Immature natural killer cell (primary cell): ENCODE measurements at regions not wholly inside any gene's neighbourhood (a gene's known extent, or its start where the extent isn't known, plus 50 kb on each side); places are given as distances from the start of the nearest gene placed in this dataset.
"Not testable (repeated sequence)": the region's sequence is repeated elsewhere in the genome, so short reads cannot be mapped to it uniquely, and the experiment has no call there.

Experiments used
- DNase-seq, 3 donors: peaks; one replicate each; pipeline ENCODE4 v3.0.0; 2022; ENCODE audit warnings: mixed read lengths in 1 of 3
- H3K27ac Mint-ChIP-seq, 6 donors: one replicate each; pipeline ENCODE4 v1.8.0; 2020; ENCODE audit warnings: mixed read lengths in 6 of 6, mild to moderate bottlenecking in 5 of 6, inconsistent platforms in 4 of 6, moderate library complexity in 3 of 6
- H3K27me3 Mint-ChIP-seq, 3 donors: one replicate each; pipeline ENCODE4 v1.8.0; 2020 to 2021; ENCODE audit warnings: low read depth in 3 of 3, mild to moderate bottlenecking in 3 of 3, mixed read lengths in 3 of 3, moderate library complexity in 3 of 3, inconsistent platforms in 1 of 3
- H3K36me3 Mint-ChIP-seq, 3 donors: one replicate each; pipeline ENCODE4 v1.8.0; 2020; ENCODE audit warnings: mixed read lengths in 3 of 3, inconsistent platforms in 2 of 3, mild to moderate bottlenecking in 2 of 3
- H3K4me1 Mint-ChIP-seq, 2 donors: one replicate each; pipeline ENCODE4 v1.8.0; 2020; ENCODE audit warnings: inconsistent platforms in 2 of 2, mild to moderate bottlenecking in 2 of 2, mixed read lengths in 2 of 2, moderate library complexity in 1 of 2
- H3K4me3 Mint-ChIP-seq, 5 donors: one replicate each; pipeline ENCODE4 v1.8.0; 2020; ENCODE audit warnings: mild to moderate bottlenecking in 5 of 5, mixed read lengths in 5 of 5, inconsistent platforms in 3 of 5, moderate library complexity in 3 of 5
- H3K9me3 Mint-ChIP-seq, 6 donors: one replicate each; pipeline ENCODE4 v1.8.0; 2020; ENCODE audit warnings: mild to moderate bottlenecking in 6 of 6, mixed read lengths in 6 of 6, inconsistent platforms in 4 of 6, moderate library complexity in 3 of 6

DNA sequence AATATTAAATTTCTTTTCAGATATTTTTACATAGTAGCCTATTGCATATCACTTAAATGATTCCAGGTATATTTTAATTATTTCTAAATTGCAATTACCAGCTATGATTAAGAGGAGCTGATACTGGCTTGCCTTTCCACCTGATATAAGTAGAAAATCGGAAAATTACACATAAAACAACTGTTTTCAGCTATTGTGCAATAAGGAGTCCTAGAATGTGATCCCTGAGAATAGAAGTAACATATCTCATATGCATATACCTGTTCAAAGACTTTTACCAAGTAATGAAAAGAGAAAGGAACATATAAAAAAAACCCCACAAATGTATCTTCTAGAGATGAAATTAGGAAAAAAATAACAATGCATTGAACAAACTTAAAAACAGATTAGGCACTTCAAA is 1354.6 kb upstream of the PCDH9 start:
- Mint-ChIP-seq H3K4me1 (no peaks in the 10 kb centered on the region), H3K27me3 (peaks cover 0 to 3% (median 3%) of the 10 kb centered on the region in 3 donors), H3K4me3 (no peak overlapping the region), H3K27ac (no peak overlapping the region), H3K9me3 (peaks cover 8 to 42% (median 25%) of the 10 kb centered on the region in 6 donors), H3K36me3 (peaks cover 0 to 4% (median 4%) of the 10 kb centered on the region in 3 donors)
- no peak for DNase-seq

DNA sequence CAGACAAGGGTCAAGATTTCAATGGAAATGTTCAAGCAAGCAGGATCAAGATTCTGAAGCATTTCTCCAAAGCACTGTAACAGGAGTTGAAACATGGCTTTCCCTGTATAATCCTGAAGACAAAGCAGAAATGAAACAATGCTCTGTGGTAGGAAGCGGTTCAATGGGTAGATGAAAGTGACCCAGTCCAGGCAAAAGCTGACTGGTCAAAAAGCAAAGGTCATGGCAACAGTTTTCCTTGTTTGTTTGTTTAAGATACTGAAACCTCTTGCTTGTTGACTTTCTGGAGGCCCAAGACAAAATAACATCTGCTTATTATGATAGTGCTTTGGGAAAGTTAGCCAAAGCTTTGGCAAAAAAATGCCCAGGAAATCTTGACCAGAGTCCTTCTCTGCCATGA is 1343.9 kb upstream of the PCDH9 start:
- no peak for DNase-seq
- H3K36me3 Mint-ChIP-seq, result no peaks in the 10 kb centered on the region
- no peak overlapping the region for H3K4me3 Mint-ChIP-seq
- H3K9me3 Mint-ChIP-seq, result peaks cover 23 to 61% (median 29%) of the 10 kb centered on the region in 6 donors
- H3K4me1 Mint-ChIP-seq, result no peaks in the 10 kb centered on the region
- H3K27ac Mint-ChIP-seq, result no peak overlapping the region
- no peaks in the 10 kb centered on the region for H3K27me3 Mint-ChIP-seq

DNA sequence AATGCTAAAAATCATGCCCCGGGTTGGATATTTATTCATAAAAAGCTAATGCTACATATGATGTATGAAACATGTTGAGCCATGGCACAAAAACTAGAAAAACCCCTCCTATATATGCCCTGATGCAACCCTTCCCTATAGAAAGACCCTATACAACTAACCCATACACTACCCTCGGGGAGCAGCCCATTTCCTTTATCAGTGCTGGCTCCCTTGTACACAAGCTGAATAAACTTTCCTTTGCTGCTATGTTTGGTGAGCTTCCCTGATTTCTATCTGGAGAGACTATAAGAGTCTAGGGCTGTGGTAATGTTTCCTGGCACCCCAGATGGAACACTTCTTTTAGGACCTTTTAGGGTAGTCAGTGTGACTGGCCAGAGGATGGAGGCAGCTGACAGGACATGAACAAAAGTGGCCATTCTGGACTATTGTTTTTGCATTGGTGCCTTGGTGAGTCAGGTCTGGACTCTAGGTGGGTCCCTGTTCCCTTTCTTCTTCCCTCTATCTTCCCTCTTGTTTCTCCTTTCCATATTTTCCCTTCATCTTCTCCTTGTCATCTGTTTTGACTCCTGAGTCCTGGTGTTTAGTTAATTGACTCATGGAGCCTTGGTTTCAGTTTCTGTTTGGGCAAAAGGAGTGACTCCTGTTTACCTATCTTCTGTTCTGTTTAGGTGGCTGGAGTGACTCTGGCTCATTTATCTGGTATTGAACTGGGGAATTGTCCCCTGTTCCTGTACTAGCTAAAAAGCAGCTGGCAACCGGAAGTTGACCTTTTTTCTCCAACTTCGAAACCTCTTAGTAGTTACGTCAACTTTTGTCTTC is 1321.8 kb upstream of the PCDH9 start:
- Mint-ChIP-seq H3K27me3 (peaks cover 0 to 1% (median 0%) of the 10 kb centered on the region in 3 donors), H3K4me3 (no peak overlapping the region), H3K9me3 (peaks cover 7 to 51% (median 27%) of the 10 kb centered on the region in 6 donors), H3K27ac (no peak overlapping the region), H3K36me3 (peaks cover 0 to 7% (median 0%) of the 10 kb centered on the region in 3 donors), H3K4me1 (no peaks in the 10 kb centered on the region)
- no peak for DNase-seq

DNA sequence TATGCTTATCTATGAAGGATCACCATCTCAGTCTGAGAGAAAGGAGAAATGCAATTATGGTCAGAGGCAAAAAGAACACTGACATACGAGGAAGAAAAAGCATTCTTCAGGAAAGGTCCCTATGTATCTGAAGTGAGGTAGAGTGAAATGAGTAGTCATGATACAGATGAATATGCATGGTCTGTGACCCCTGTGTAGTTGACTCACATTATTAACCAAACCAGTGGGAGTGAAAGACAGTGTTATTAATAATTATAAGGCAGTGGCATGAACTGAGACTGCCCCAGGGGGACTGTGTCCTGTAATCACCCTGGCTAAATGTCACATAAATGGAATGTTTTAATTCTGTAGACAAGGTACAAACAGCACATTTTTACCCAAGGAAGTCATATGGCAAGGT is 1320.2 kb upstream of the PCDH9 start:
- peaks cover 10 to 54% (median 29%) of the 10 kb centered on the region in 6 donors for H3K9me3 Mint-ChIP-seq
- no peaks in the 10 kb centered on the region for H3K4me1 Mint-ChIP-seq
- H3K4me3 Mint-ChIP-seq, result no peak overlapping the region
- H3K27me3 Mint-ChIP-seq, result peaks cover 0 to 1% (median 0%) of the 10 kb centered on the region in 3 donors
- H3K27ac Mint-ChIP-seq, result no peak overlapping the region
- no peak for DNase-seq
- peaks cover 0 to 7% (median 0%) of the 10 kb centered on the region in 3 donors for H3K36me3 Mint-ChIP-seq

DNA sequence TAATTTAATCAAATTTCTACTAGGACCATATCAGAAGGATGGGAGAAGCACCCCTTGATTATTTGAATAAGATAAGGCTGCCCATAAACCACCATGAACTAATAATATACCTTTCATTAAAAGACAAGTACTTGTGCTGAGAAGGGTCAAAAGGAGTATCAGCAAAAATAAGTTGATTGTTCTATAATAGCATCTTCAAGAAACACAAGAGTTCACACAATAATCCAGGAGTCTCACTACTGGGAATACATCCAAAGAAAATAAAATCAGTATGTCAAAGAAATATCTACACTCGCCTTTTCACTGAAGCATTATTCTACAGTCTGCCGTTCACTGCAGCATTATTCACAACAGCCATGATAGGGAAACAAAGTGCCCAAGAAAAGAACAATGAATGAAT is 1310.1 kb upstream of the PCDH9 start:
- Mint-ChIP-seq H3K27ac (no peak overlapping the region), H3K9me3 (peaks cover 3 to 32% (median 13%) of the 10 kb centered on the region in 6 donors), H3K4me3 (no peak overlapping the region), H3K36me3 (no peaks in the 10 kb centered on the region), H3K4me1 (no peaks in the 10 kb centered on the region), H3K27me3 (no peaks in the 10 kb centered on the region)
- no peak for DNase-seq

DNA sequence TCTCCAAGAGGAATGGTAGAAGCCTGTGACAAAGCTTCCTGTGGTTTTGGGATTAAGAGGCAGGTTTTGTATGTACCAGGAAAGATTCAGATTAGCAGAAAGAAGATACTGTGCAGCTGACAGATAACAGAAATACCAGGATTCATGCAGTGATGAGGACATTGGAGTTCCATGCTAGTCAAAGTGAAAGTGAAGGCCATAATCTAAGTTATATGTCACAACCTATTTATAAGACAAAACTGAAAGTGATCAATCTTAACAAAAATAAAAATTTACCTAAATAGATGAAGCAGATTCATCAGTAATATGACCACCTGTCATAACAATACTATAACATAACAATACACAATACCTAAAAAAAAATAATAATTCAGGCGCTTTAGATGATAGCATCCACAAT is 1305.2 kb upstream of the PCDH9 start:
- no peak for DNase-seq
- peaks cover 6 to 42% (median 17%) of the 10 kb centered on the region in 6 donors for H3K9me3 Mint-ChIP-seq
- no peaks in the 10 kb centered on the region for H3K4me1 Mint-ChIP-seq
- no peaks in the 10 kb centered on the region for H3K36me3 Mint-ChIP-seq
- H3K27ac Mint-ChIP-seq, result no peak overlapping the region
- H3K27me3 Mint-ChIP-seq, result peaks cover 0 to 5% (median 0%) of the 10 kb centered on the region in 3 donors
- H3K4me3 Mint-ChIP-seq, result no peak overlapping the region

DNA sequence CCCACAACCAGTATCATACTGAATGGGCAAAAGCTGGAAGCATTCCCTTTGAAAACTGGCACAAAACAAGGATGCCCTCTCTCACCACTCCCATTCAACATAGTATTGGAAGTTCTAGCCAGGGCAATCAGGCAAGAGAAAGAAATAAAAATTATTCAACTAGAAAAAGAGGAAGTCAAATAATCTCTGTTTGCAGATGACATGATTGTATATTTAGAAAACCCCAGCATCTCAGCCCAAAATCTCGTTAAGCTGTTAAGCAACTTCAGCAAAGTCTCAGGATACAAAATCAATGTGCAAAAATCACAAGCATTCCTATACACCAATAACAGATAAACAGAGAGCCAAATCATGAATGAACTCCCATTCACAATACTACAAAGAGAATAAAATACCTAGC is 1297.0 kb upstream of the PCDH9 start:
- not testable (repeated sequence) for H3K27ac Mint-ChIP-seq, H3K27me3 Mint-ChIP-seq, DNase-seq, H3K4me3 Mint-ChIP-seq, H3K4me1 Mint-ChIP-seq, H3K36me3 Mint-ChIP-seq
- peaks cover 20 to 62% (median 46%) of the 10 kb centered on the region in 6 donors for H3K9me3 Mint-ChIP-seq

DNA sequence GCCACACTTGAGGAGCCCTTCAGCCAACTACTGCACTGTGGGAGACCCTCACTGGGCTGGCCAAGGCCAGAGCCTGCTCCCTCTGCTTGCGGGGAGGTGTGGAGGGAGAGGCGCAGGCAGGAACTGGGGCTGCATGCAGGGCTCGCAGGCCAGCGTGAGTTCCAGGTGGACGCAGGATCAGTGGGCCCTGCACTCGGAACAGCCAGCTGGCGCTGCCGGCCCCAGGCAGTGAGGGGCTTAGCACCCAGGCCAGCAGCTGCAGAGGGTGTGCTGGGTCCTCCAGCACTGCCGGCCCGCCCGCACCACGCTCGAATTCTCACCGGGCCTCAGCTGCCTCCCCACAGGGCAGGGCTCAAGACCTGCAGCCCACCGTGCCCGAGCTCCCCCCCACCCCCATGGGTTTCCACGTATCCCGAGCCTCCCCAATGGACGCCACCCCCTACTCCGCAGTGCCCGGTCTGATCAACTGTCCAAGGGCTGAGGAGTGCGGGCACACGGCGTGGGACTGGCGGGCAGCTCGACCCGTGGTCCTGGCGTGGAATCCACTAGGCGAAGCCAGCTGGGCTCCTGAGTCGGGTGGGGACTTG is 1293.8 kb upstream of the PCDH9 start:
- H3K27ac Mint-ChIP-seq, result no peak overlapping the region
- DNase-seq, result no peak
- no peaks in the 10 kb centered on the region for H3K4me1 Mint-ChIP-seq
- H3K9me3 Mint-ChIP-seq, result peaks cover 21 to 74% (median 47%) of the 10 kb centered on the region in 6 donors
- peaks cover 0 to 2% (median 0%) of the 10 kb centered on the region in 3 donors for H3K27me3 Mint-ChIP-seq
- peaks cover 0 to 3% (median 0%) of the 10 kb centered on the region in 3 donors for H3K36me3 Mint-ChIP-seq
- no peak overlapping the region for H3K4me3 Mint-ChIP-seq

DNA sequence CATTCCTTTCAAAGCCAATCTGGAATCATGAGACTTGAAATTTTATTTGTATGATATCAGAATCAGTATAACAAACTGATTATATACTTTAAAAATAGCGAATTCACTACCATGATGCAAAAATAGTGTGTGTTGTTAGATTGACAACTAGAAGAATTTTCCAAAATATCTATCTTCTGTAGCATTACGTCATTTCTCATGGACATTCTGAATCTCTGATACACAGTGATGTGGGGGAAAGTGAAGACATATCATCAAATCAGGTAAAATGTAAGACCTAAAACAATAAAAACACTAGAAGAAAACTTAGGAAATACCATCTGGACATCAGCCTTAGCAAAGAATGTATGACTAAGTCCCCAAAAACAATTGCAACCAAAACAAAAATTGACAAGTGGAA is 1292.0 kb upstream of the PCDH9 start:
- H3K9me3 Mint-ChIP-seq, result peaks cover 18 to 63% (median 39%) of the 10 kb centered on the region in 6 donors
- no peaks in the 10 kb centered on the region for H3K4me1 Mint-ChIP-seq
- H3K36me3 Mint-ChIP-seq, result peaks cover 0 to 3% (median 0%) of the 10 kb centered on the region in 3 donors
- H3K27ac Mint-ChIP-seq, result no peak overlapping the region
- no peak for DNase-seq
- H3K27me3 Mint-ChIP-seq, result peaks cover 0 to 2% (median 0%) of the 10 kb centered on the region in 3 donors
- H3K4me3 Mint-ChIP-seq, result no peak overlapping the region

DNA sequence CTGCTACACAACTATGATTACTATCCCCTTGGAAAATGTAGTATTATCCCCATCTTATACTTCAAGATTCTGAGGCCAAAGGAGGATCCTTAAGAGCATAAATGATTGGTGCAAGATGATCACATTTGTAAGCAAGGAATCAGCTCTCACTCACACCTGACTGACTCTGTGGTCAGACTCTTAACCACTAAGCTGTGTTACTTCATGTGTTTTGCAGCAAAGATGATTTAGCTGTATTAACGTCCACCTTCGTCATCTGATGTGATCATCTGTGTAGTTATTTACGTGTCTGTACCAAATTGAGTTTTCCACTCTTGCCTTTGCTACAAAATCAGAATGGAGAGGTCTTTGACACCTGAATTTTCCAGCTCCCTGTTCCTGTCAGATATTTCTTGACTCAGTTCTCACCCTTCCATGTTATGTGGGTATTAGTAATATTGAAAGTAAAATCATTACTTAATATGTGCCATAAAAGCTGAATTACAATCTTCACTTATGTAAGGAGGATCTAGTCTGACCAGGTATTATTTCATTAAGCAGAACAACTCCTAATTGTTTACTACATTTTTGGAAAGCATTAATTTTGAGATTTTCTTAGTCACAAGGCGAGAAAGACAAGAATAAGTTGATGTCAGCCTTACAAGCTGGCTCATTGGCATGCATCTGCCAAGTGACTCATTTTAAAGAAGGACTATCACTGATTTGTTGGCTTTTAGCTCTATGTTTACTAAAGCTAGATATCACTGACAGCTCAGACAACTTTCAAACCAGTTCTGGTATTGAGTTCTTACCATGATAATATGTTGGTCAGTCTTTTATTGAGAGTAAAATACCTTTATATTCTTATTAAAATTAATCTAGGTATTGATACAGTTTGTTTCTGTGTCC is 1279.8 kb upstream of the PCDH9 start:
- Mint-ChIP-seq H3K27me3 (peaks cover 0 to 1% (median 0%) of the 10 kb centered on the region in 3 donors), H3K27ac (no peak overlapping the region), H3K4me1 (no peaks in the 10 kb centered on the region), H3K9me3 (peaks cover 8 to 46% (median 27%) of the 10 kb centered on the region in 6 donors), H3K4me3 (no peak overlapping the region), H3K36me3 (no peaks in the 10 kb centered on the region)
- DNase-seq, result no peak

DNA sequence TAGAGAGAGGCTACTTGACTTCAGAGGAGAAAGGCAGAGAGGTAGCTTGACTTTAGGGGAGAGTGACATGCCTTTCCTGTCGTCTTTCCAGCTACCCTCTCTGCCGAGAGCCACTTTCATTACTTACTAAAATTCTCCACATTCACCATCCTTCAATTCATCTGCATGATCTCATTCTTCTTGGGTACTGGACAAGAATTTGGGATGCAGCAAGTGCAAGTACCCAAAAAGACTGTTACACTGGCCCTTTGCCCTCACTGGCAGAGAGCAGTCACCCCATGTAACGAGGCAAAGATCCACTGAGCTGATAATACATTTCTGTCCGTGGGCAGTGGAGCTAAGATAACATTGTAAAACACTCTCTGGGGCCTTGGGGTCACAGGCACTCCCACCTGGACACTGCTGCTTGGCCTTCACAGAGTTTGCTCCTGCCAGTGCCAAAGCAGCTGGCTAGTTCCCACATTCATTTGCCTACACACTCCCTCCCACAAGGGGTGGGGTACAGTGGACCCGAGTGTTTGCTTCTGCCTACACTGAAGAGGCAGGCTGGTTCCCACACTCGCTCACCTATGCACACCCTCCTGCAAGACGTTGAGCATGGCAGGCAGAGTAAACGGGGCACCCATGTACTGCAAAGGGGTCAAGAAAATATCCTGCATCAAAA is 1276.9 kb upstream of the PCDH9 start:
- Mint-ChIP-seq H3K36me3 (no peaks in the 10 kb centered on the region), H3K27ac (no peak overlapping the region), H3K27me3 (no peaks in the 10 kb centered on the region), H3K4me3 (no peak overlapping the region), H3K4me1 (no peaks in the 10 kb centered on the region), H3K9me3 (peaks cover 6 to 30% (median 17%) of the 10 kb centered on the region in 6 donors)
- no peak for DNase-seq

DNA sequence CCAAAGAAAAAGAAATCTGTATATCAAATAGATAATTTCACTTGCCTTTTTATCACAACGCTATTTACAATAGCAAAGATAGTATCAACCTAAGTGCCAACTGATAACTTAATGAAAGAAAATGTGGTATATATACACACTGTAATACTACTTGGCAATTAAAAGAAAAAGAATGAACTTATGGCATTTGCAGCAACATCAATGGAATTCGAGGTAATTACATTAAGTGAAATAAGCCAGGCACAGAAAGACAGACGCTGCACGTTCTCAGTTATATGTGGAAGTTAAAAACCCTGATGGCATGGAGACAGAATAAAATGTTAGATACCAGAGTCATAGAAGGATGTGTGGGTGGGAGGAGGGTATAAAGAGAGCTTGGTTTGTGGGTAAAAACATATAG is 1260.5 kb upstream of the PCDH9 start:
- peaks cover 0 to 3% (median 0%) of the 10 kb centered on the region in 3 donors for H3K27me3 Mint-ChIP-seq
- H3K4me3 Mint-ChIP-seq, result no peak overlapping the region
- H3K36me3 Mint-ChIP-seq, result peaks cover 0 to 5% (median 0%) of the 10 kb centered on the region in 3 donors

DNA sequence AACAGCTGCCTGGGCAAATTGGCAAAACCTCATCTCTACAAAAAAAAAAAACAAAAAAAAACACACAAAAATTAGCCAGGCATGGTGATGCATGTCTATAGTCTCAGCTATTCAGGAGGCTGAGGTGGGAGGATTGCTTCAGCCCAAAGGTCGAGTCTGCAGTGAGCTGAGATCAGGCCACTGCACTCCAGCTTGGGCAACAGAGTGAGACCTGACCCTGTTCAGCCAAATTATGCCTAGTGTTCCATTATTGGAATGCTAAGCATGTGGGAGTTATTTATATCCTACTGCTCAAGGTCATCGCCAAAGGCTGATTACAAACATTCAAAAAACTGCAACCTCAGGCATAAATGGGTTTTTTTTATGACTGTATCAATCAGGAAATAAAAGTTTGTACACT is 1251.0 kb upstream of the PCDH9 start:
- Mint-ChIP-seq H3K36me3 (peaks cover 0 to 6% (median 0%) of the 10 kb centered on the region in 3 donors), H3K4me1 (no peaks in the 10 kb centered on the region), H3K9me3 (peaks cover 9 to 32% (median 21%) of the 10 kb centered on the region in 6 donors), H3K27ac (no peak overlapping the region), H3K27me3 (no peaks in the 10 kb centered on the region), H3K4me3 (no peak overlapping the region)
- DNase-seq, result no peak

More for the DNA sequence above, 1260.5 kb upstream of the PCDH9 start:
- DNase-seq, result no peak
- Mint-ChIP-seq H3K27ac (no peak overlapping the region), H3K9me3 (peaks cover 9 to 44% (median 35%) of the 10 kb centered on the region in 6 donors), H3K4me1 (no peaks in the 10 kb centered on the region)
